ENCODE measurements at regions not wholly inside any gene's neighbourhood (a gene's known extent, or its start where the extent isn't known, plus 50 kb on each side); places are given as distances from the start of the nearest gene placed in this dataset.

- H3K4me1 ChIP-seq (ENCODE audit: insufficient read depth, low read length, poor library complexity, severe bottlenecking): no peaks in the 10 kb centered on the region
- intact Hi-C loops (cut with micrococcal nuclease; ENCODE audit: unreplicated experiment): no loop called here
- ChIA-PET CTCF (no interaction called here), POLR2A (ENCODE audit: low non-redundant PET) (no interaction called here)
- no peaks in the 10 kb centered on the region for H3K36me3 ChIP-seq (ENCODE audit: insufficient read depth, low read length, poor library complexity, severe bottlenecking)
- no peak overlapping the region for H3K4me3 ChIP-seq (ENCODE audit: low read depth, low read length, poor library complexity, severe bottlenecking)
- no TSS peak for BruUV-seq (replicated peaks)
- no peak for DNase-seq (ENCODE audit: low spot score)
- TF ChIP-seq EZH2 (IDR thresholded peaks at IDR 0.05; ENCODE audit: borderline replicate concordance, low read depth, low read length, poor library complexity, severe bottlenecking) (no peak), CTCF (conservative IDR thresholded peaks at IDR 0.05; ENCODE audit: low read depth, low read length) (no peak)
- no peak overlapping the region for H3K27ac ChIP-seq (ENCODE audit: low read depth, low read length, poor library complexity, severe bottlenecking)
- H3K27me3 ChIP-seq (replicated peaks; ENCODE audit: insufficient read depth, low read depth, low read length, poor library complexity): no peaks in the 10 kb centered on the region
- H3K9me3 ChIP-seq (ENCODE audit: low read depth, low read length, poor library complexity, severe bottlenecking): no peaks in the 10 kb centered on the region
Observed at GRCh38 chr7:115635876-115636275, 394.7 kb downstream of the TFEC start.

- POLR2A ChIA-PET (ENCODE audit: low non-redundant PET): no interaction called here
- BruUV-seq (replicated peaks): no TSS peak
- intact Hi-C loops (cut with micrococcal nuclease; ENCODE audit: unreplicated experiment): no loop called here
Observed at GRCh38 chr7:115635376-115635775, 395.2 kb downstream of the TFEC start.

GRCh38 chr7:115634633-115635032 is 395.9 kb downstream of the TFEC start:
- ChIA-PET CTCF (no interaction called here), POLR2A (ENCODE audit: low non-redundant PET) (no interaction called here)
- intact Hi-C loops (cut with micrococcal nuclease; ENCODE audit: unreplicated experiment): no loop called here
- TF ChIP-seq EZH2 (IDR thresholded peaks at IDR 0.05; ENCODE audit: borderline replicate concordance, low read depth, low read length, poor library complexity, severe bottlenecking) (no peak), CTCF (conservative IDR thresholded peaks at IDR 0.05; ENCODE audit: low read depth, low read length) (no peak)
- no peak overlapping the region for H3K4me3 ChIP-seq (ENCODE audit: low read depth, low read length, poor library complexity, severe bottlenecking)
- no peaks in the 10 kb centered on the region for H3K27me3 ChIP-seq (replicated peaks; ENCODE audit: insufficient read depth, low read depth, low read length, poor library complexity)
- BruUV-seq (replicated peaks): no TSS peak
- no peaks in the 10 kb centered on the region for H3K36me3 ChIP-seq (ENCODE audit: insufficient read depth, low read length, poor library complexity, severe bottlenecking)
- no peaks in the 10 kb centered on the region for H3K9me3 ChIP-seq (ENCODE audit: low read depth, low read length, poor library complexity, severe bottlenecking)
- no peak for DNase-seq (ENCODE audit: low spot score)
- no peaks in the 10 kb centered on the region for H3K4me1 ChIP-seq (ENCODE audit: insufficient read depth, low read length, poor library complexity, severe bottlenecking)
- no peak overlapping the region for H3K27ac ChIP-seq (ENCODE audit: low read depth, low read length, poor library complexity, severe bottlenecking)

More at GRCh38 chr7:115635376-115635775, 395.2 kb downstream of the TFEC start:
- Histone ChIP-seq H3K4me1 (ENCODE audit: insufficient read depth, low read length, poor library complexity, severe bottlenecking) (no peaks in the 10 kb centered on the region), H3K27me3 (replicated peaks; ENCODE audit: insufficient read depth, low read depth, low read length, poor library complexity) (no peaks in the 10 kb centered on the region), H3K4me3 (ENCODE audit: low read depth, low read length, poor library complexity, severe bottlenecking) (no peak overlapping the region), H3K27ac (ENCODE audit: low read depth, low read length, poor library complexity, severe bottlenecking) (no peak overlapping the region), H3K9me3 (ENCODE audit: low read depth, low read length, poor library complexity, severe bottlenecking) (no peaks in the 10 kb centered on the region), H3K36me3 (ENCODE audit: insufficient read depth, low read length, poor library complexity, severe bottlenecking) (no peaks in the 10 kb centered on the region)
- DNase-seq (ENCODE audit: low spot score): no peak
- CTCF ChIA-PET: no interaction called here
- TF ChIP-seq CTCF (conservative IDR thresholded peaks at IDR 0.05; ENCODE audit: low read depth, low read length) (no peak), EZH2 (IDR thresholded peaks at IDR 0.05; ENCODE audit: borderline replicate concordance, low read depth, low read length, poor library complexity, severe bottlenecking) (no peak)

Data from A673 (cell line).